Glomerular endothelial cell (primary cell): ENCODE measurements at regions not wholly inside any gene's neighbourhood (a gene's known extent, or its start where the extent isn't known, plus 50 kb on each side); places are given as distances from the start of the nearest gene placed in this dataset.
A peak's percentile ranks its signal among the peaks of the same experiment; 100 is the strongest.

Source experiments
- DNase-seq: peaks from one replicate; pipeline ENCODE4 v3.0.0-alpha.2; 2011; ENCODE audit warnings: low read depth, low spot score; ENCODE audit errors: extremely low read depth

- no peak for DNase-seq
These were observed 139.2 kb downstream of the LINC00632 start for GRCh38 chrX:140848800-140849199.

GRCh38 chrX:140860718-140861117 lies 141.7 kb upstream of the SPANXB1 start:
- no peak for DNase-seq

GRCh38 chrX:140866446-140866845 lies 135.9 kb upstream of the SPANXB1 start:
- no peak for DNase-seq

- DNase-seq: no peak
These were observed 89.8 kb upstream of the SPANXB1 start for GRCh38 chrX:140912606-140913005.

GRCh38 chrX:140913802-140914501 lies 88.4 kb upstream of the SPANXB1 start:
- no peak for DNase-seq

- no peak for DNase-seq
These were observed 85.5 kb upstream of the SPANXB1 start for GRCh38 chrX:140916872-140917271.

GRCh38 chrX:140917354-140918115 lies 84.9 kb upstream of the SPANXB1 start:
- DNase-seq: no peak

GRCh38 chrX:140918398-140919038 lies 83.9 kb upstream of the SPANXB1 start:
- peak; percentile 37 for DNase-seq

GRCh38 chrX:140920416-140920815 lies 82.0 kb upstream of the SPANXB1 start:
- no peak for DNase-seq

- DNase-seq: no peak
These were observed 79.3 kb upstream of the SPANXB1 start for GRCh38 chrX:140923118-140923517.

GRCh38 chrX:140928739-140929138 lies 73.7 kb upstream of the SPANXB1 start:
- DNase-seq: no peak

GRCh38 chrX:140933016-140933415 lies 69.4 kb upstream of the SPANXB1 start:
- DNase-seq: no peak

GRCh38 chrX:140933874-140934655 lies 68.3 kb upstream of the SPANXB1 start:
- no peak for DNase-seq

GRCh38 chrX:140943513-140943912 lies 58.9 kb upstream of the SPANXB1 start:
- no peak for DNase-seq

- DNase-seq: no peak
These were observed 57.7 kb upstream of the SPANXB1 start for GRCh38 chrX:140944710-140945109.

GRCh38 chrX:140948827-140949226 lies 53.6 kb upstream of the SPANXB1 start:
- no peak for DNase-seq

GRCh38 chrX:140949233-140949632 lies 53.2 kb upstream of the SPANXB1 start:
- DNase-seq: no peak
